Liver (tissue), 8 donors: ENCODE measurements at regions not wholly inside any gene's neighbourhood (a gene's known extent, or its start where the extent isn't known, plus 50 kb on each side); places are given as distances from the start of the nearest gene placed in this dataset.

ENCODE experiments used
- DNase-seq: peaks from one replicate; pipeline ENCODE4 v3.0.0-alpha.2; 2017; ENCODE audit warnings: low spot score
- H3K27ac ChIP-seq, 2 donors: one replicate each; pipeline ENCODE4 v1.7.0; 2013; ENCODE audit warnings: inconsistent platforms in 2 of 2, low read length in 2 of 2, control low read depth in 1 of 2, low read depth in 1 of 2, mild to moderate bottlenecking in 1 of 2
- H3K27me3 ChIP-seq, 4 donors: one replicate each; pipeline versions ENCODE4 v1.6.1 to v1.7.0; 2013; ENCODE audit warnings: low read length in 3 of 4, inconsistent platforms in 1 of 4, mild to moderate bottlenecking in 1 of 4, moderate library complexity in 1 of 4; ENCODE audit not compliant: control insufficient read depth in 4 of 4, insufficient read depth in 4 of 4
- H3K36me3 ChIP-seq, 4 donors: one replicate each; pipeline versions ENCODE4 v1.6.1 to v1.7.0; 2013; ENCODE audit warnings: low read length in 3 of 4, mild to moderate bottlenecking in 3 of 4, low read depth in 1 of 4, moderate library complexity in 1 of 4; ENCODE audit not compliant: control insufficient read depth in 4 of 4, insufficient read depth in 3 of 4
- H3K4me1 ChIP-seq, 4 donors: one replicate each; pipeline versions ENCODE4 v1.6.1 to v1.7.0; 2013; ENCODE audit warnings: low read length in 3 of 4, mild to moderate bottlenecking in 3 of 4, moderate library complexity in 1 of 4; ENCODE audit not compliant: control insufficient read depth in 4 of 4, insufficient read depth in 4 of 4
- H3K4me3 ChIP-seq, 3 donors: one replicate each; pipeline versions ENCODE4 v1.6.1 to v1.7.0; 2013; ENCODE audit warnings: low read length in 3 of 3, control low read depth in 1 of 3, low read depth in 1 of 3, mild to moderate bottlenecking in 1 of 3
- H3K9ac ChIP-seq, 2 donors: one replicate each; pipeline ENCODE4 v1.7.0; 2013; ENCODE audit warnings: low read length in 2 of 2, mild to moderate bottlenecking in 2 of 2, moderate library complexity in 2 of 2, control low read depth in 1 of 2, low read depth in 1 of 2
- H3K9me3 ChIP-seq, 4 donors: one replicate each; pipeline versions ENCODE4 v1.6.1 to v1.7.0; 2013; ENCODE audit warnings: low read length in 3 of 4; ENCODE audit not compliant: control insufficient read depth in 4 of 4
- CTCF ChIP-seq: fragments of 150-350 bp; IDR thresholded peaks from 2 replicates; pipeline ENCODE4 v1.5.1; 2017; ENCODE audit warnings: improper control_type of control experiment, low read depth, low read length; ENCODE audit not compliant: missing input control
- EGR1 ChIP-seq, 2 donors: IDR thresholded peaks; 2 replicates each; pipeline ENCODE4 v1.6.1; 2016 to 2018; ENCODE audit warnings: antibody characterized with exemption in 2 of 2, low read depth in 2 of 2
- FOXA1 ChIP-seq: IDR thresholded peaks from 2 replicates; pipeline ENCODE4 v1.6.1; 2016; ENCODE audit warnings: antibody characterized with exemption
- FOXA2 ChIP-seq: IDR thresholded peaks from 2 replicates; pipeline ENCODE4 v1.6.1; 2016; ENCODE audit warnings: antibody characterized with exemption
- GABPA ChIP-seq, 2 donors: IDR thresholded peaks in 1 of 2; conservative IDR thresholded peaks in 1 of 2; 2 replicates each; pipeline ENCODE4 v1.6.1; 2016; ENCODE audit warnings: antibody characterized with exemption in 2 of 2, mild to moderate bottlenecking in 1 of 2, moderate library complexity in 1 of 2
- HNF4A ChIP-seq, 2 donors: conservative IDR thresholded peaks; 2 replicates each; pipeline ENCODE4 v1.6.1; 2016; ENCODE audit warnings: antibody characterized with exemption in 2 of 2, mild to moderate bottlenecking in 2 of 2
- HNF4G ChIP-seq: IDR thresholded peaks from 2 replicates; pipeline ENCODE4 v1.6.1; 2016; ENCODE audit warnings: antibody characterized with exemption
- JUND ChIP-seq, 2 donors: IDR thresholded peaks; 2 replicates each; pipeline ENCODE4 v1.6.1; 2016; ENCODE audit warnings: antibody characterized with exemption in 2 of 2
- MAX ChIP-seq: IDR thresholded peaks from 2 replicates; pipeline ENCODE4 v1.6.1; 2016; ENCODE audit warnings: antibody characterized with exemption
- NR2F2 ChIP-seq: IDR thresholded peaks from 2 replicates; pipeline ENCODE4 v1.6.1; 2016; ENCODE audit warnings: antibody characterized with exemption
- RAD21 ChIP-seq, 2 donors: IDR thresholded peaks; 2 replicates each; pipeline ENCODE4 v1.6.1; 2016; ENCODE audit warnings: antibody characterized with exemption in 2 of 2, mild to moderate bottlenecking in 2 of 2
- REST ChIP-seq: IDR thresholded peaks from 2 replicates; pipeline ENCODE4 v1.6.1; 2016; ENCODE audit warnings: antibody characterized with exemption, mild to moderate bottlenecking
- RXRA ChIP-seq, 2 donors: IDR thresholded peaks; 2 replicates each; pipeline ENCODE4 v1.6.1; 2017 to 2018; ENCODE audit warnings: antibody characterized with exemption in 2 of 2, mild to moderate bottlenecking in 1 of 2
- SP1 ChIP-seq: IDR thresholded peaks from 2 replicates; pipeline ENCODE4 v1.6.1; 2018; ENCODE audit warnings: antibody characterized with exemption, mild to moderate bottlenecking
- TAF1 ChIP-seq: conservative IDR thresholded peaks from 2 replicates; pipeline ENCODE4 v1.6.1; 2016; ENCODE audit warnings: antibody characterized with exemption, mild to moderate bottlenecking
- YY1 ChIP-seq: IDR thresholded peaks from 2 replicates; pipeline ENCODE4 v1.6.1; 2016; ENCODE audit warnings: antibody characterized with exemption, mild to moderate bottlenecking
- ZBTB33 ChIP-seq: IDR thresholded peaks from 2 replicates; pipeline ENCODE4 v1.6.1; 2016; ENCODE audit warnings: antibody characterized with exemption
- WGBS: extraction: QIAGEN DNeasy Blood & Tissue Kit; methylation state at CpG from one replicate; pipeline ENCODE4 v1.1.7; 2013; 5-methylcytosine and 5-hydroxymethylcytosine counted together
- TF ChIP-seq, protein P1 (sequence below): IDR thresholded peaks from 2 replicates; pipeline ENCODE4 v1.6.1; 2016; ENCODE audit warnings: antibody characterized with exemption
- donor health status: healthy.
- donor health status: healthy.
- donor health status: healthy.
- donor health status: healthy.
- donor health status: healthy.

DNA sequence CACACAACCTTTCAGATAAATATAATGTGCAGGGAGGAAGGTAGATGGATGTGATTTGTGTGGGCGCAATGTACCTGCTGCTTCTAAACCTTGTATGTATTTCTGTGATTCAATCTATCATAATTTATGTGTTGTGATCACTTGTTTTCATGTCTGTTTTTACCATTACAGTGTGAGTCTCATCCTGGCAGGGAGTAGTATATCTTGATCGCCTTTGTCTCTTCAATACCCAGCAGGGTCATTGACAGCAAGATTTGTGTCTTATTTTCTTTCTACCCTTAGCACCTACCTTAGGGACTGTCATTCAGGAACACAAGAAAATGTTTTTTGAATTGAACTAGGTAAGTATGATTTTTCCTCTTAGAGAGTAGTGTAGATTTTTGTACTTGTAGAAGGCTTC lies 83.7 kb upstream of the SELENOK start:
- TF ChIP-seq EGR1 (IDR thresholded peaks at IDR 0.05; ENCODE audit: low read depth in 2 of 2) (no peak), SP1 (no peak), RXRA (IDR thresholded peaks at IDR 0.05) (no peak), MAX (no peak), ZBTB33 (no peak), JUND (IDR thresholded peaks at IDR 0.05) (no peak)
- 84% methylated on average over 2 of the region's 2 CpGs for WGBS
- Histone ChIP-seq H3K9ac (no peak overlapping the region), H3K27ac (no peak overlapping the region), H3K4me1 (no peaks in the 10 kb centered on the region), H3K27me3 (peaks cover 0 to 5% (median 0%) of the 10 kb centered on the region in 4 donors), H3K9me3 (peaks cover 5 to 9% (median 7%) of the 10 kb centered on the region in 4 donors), H3K36me3 (no peaks in the 10 kb centered on the region), H3K4me3 (no peak overlapping the region)
- DNase-seq, result no peak

GRCh38 chr3:53974324-53974723 lies 82.7 kb upstream of the SELENOK start:
- Histone ChIP-seq H3K9me3 (peaks cover 5 to 9% (median 7%) of the 10 kb centered on the region in 4 donors), H3K36me3 (no peaks in the 10 kb centered on the region), H3K4me3 (no peak overlapping the region), H3K4me1 (no peaks in the 10 kb centered on the region), H3K27ac (no peak overlapping the region), H3K9ac (no peak overlapping the region), H3K27me3 (peaks cover 0 to 5% (median 0%) of the 10 kb centered on the region in 4 donors)
- no peak for DNase-seq
- 44% methylated on average over 2 of the region's 2 CpGs for WGBS
- TF ChIP-seq MAX (no peak), REST (no peak), FOXA1 (no peak), YY1 (no peak), ZBTB33 (no peak), EGR1 (IDR thresholded peaks at IDR 0.05; ENCODE audit: low read depth in 2 of 2) (no peak), HNF4G (no peak), RXRA (IDR thresholded peaks at IDR 0.05) (no peak), GABPA (IDR thresholded peaks at IDR 0.05 in 1 of 2, conservative IDR thresholded peaks at IDR 0.05 in 1 of 2) (no peak), SP1 (no peak), CTCF (no peak), TAF1 (no peak), NR2F2 (no peak), HNF4A (conservative IDR thresholded peaks at IDR 0.05) (no peak), JUND (IDR thresholded peaks at IDR 0.05) (no peak), FOXA2 (no peak), RAD21 (IDR thresholded peaks at IDR 0.05) (no peak)
- TF ChIP-seq, protein P1, sequence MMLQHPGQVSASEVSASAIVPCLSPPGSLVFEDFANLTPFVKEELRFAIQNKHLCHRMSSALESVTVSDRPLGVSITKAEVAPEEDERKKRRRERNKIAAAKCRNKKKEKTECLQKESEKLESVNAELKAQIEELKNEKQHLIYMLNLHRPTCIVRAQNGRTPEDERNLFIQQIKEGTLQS, result no peak
